GM21737 (cell line): ENCODE measurements at regions not wholly inside any gene's neighbourhood (a gene's known extent, or its start where the extent isn't known, plus 50 kb on each side); places are given as distances from the start of the nearest gene placed in this dataset.

Source experiments
- ATAC-seq: cut with Tn5 transposase; IDR thresholded peaks from one replicate; pipeline ENCODE4 v1.9.1; 2021; ENCODE audit warnings: mild to moderate bottlenecking, moderate library complexity; ENCODE audit not compliant: unreplicated experiment

DNA sequence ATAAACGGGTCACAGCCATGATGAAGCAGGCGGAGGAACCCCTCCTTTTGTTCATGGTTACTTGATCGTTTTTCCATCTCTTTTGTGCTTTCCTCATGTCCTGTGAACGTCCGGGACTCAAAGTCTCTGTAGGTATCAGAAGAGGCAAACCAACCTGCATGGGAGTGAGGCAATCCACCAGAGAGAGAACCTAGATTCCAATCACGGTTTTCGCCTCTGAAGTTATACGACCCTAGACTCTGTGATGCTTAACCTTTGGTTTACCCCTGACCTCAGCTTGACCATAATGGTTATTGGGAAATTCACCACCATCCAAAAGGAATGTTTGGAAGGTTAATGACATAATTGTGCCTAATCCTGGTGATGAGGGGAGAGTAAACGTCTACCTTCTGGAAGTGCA, 186.8 kb upstream of the PRICKLE1 start:
- ATAC-seq = no peak

- no peak for ATAC-seq
Observed at GRCh38 chr12:42774238-42774637, 184.7 kb upstream of the PRICKLE1 start.

DNA sequence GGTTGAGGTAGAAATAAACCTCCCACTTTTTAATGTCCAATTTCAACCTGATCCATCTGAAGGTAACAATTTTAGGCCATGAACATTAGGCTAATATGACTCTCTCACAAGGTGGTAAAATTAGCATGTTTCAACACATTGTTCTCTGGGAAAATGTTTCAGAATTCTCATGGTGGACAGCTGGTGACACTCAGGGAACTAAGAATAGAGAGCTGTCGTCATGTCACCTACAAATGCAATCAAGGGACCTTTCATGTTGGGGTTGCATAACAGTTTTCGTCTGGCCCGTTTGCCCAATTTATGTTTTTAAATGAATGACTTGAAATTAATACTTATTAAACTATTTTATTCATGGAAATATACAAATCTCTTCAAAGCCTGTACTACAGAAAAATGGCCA, 180.7 kb upstream of the PRICKLE1 start:
- ATAC-seq = no peak

GRCh38 chr12:42769455-42769854, 179.9 kb upstream of the PRICKLE1 start:
- ATAC-seq = no peak

GRCh38 chr12:42767998-42768397, 178.5 kb upstream of the PRICKLE1 start:
- ATAC-seq = no peak

- ATAC-seq = no peak
Observed at GRCh38 chr12:42767326-42767954, 177.9 kb upstream of the PRICKLE1 start.

DNA sequence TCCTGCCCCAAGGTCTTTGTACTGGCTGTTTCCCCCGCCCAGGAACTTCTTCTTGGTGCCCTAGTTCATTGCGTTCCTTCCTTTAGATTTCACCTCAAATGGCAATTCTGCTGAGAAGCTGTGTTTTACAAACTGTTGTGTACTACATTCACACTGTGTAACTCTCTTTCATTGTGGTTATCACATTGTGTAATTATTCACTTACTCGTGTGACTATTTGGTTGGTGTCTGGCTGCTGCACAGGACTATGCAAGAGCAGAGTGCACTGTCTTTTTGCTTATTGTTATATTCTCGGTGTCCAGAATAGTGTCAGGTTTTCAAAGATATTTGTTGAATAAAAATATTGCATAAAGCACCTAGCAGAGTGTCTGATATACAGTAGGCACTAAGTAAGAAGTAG, 177.2 kb upstream of the PRICKLE1 start:
- ATAC-seq = no peak

DNA sequence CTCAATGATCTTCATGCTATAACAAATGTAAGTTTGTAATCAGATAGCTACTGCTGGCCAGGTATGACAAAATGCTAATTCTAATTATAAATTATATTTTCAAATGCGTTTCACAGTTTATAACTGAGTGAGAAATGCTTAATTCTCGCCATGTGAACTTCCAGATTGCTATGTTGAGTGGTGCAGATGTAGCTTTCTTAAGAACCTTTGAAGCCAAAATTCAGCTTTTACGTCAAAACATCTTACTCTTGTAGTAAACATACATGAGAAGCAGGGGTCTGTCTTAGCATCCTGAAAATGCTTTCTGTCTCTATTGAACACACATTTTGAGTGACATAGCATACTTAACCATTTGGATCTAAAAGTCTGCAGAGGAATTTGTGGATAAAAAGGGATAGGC, 176.5 kb upstream of the PRICKLE1 start:
- ATAC-seq = no peak

DNA sequence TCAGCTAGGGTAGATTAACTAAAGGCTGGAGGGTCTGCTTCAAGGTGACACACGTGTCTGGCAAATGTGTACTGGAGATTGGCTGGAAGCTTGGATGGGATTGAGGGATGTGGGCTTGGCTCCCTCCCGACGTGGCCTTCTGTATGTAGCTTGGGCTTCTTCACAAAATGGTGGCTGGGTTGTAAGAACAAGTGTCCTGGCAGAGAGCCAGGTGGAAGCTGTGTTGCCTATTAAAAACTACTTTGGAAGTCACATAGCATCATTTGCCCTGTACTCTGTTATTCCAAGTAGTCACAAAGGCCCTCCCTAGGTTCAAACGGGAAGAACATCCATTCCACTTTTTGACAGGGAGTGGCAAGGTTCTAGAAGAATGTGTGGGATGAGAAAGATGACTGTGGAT, 174.1 kb upstream of the PRICKLE1 start:
- no peak for ATAC-seq

GRCh38 chr12:42762395-42762925, 172.9 kb upstream of the PRICKLE1 start:
- ATAC-seq = no peak

DNA sequence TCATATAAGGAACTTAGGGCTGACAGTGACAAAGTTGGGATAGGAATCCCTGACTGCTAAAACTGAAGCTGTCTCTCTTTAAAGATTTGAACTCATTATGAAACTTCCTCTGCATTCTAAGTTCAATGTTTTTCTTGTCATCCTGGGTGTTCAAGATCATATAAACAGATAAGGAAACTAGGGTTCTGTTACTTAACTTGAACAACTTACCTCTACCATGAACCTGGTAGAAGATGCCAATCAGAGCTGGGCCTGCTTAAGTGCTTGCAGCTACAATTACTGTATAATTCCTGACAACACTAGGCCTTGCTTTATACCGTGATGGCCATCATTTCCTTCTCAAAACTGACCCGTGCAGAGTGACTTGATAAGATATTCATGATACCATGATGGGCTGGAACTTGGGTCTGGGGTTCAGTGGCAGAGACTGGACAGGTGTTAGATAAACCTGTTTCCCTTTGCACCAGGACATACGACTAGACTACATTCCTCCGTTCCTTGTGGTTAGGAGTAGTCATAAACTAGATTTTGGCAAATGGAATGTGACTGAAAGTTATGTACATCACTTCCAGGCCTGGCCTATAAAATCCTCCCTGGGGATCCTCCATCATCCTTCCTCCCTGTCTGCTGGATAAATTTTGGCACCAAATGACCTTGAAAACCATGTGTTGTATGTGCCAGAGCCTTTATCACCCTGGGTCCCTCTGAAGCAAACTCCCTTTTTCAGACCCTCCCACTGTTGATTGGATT, 172.2 kb upstream of the PRICKLE1 start:
- no peak for ATAC-seq

GRCh38 chr12:42761086-42761485, 171.5 kb upstream of the PRICKLE1 start:
- no peak for ATAC-seq

DNA sequence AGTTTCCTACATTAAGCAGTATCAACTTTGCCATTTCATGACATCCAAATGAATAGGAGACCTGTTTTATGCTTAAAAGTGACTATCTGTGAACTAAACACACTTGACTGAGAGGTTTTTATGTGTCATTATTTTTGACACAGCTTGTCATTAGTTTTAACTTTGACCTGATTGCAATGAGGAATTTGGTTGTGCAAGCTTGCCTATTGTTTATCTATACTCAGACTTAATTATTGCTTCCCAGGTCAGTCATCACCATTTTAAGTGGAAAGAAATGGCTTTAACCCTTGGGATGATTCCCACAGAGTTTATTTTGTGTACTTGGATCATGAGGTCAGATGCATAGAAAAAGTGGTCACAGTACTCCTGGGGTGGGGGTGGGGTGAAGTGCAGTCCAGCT, 171.0 kb upstream of the PRICKLE1 start:
- ATAC-seq = no peak

GRCh38 chr12:42759622-42760273, 170.2 kb upstream of the PRICKLE1 start:
- ATAC-seq = no peak

- ATAC-seq = no peak
Observed at GRCh38 chr12:42758806-42759205, 169.3 kb upstream of the PRICKLE1 start.

- ATAC-seq = no peak
Observed at GRCh38 chr12:42757624-42758119, 168.1 kb upstream of the PRICKLE1 start.

GRCh38 chr12:42756841-42757623, 167.5 kb upstream of the PRICKLE1 start:
- ATAC-seq = no peak

DNA sequence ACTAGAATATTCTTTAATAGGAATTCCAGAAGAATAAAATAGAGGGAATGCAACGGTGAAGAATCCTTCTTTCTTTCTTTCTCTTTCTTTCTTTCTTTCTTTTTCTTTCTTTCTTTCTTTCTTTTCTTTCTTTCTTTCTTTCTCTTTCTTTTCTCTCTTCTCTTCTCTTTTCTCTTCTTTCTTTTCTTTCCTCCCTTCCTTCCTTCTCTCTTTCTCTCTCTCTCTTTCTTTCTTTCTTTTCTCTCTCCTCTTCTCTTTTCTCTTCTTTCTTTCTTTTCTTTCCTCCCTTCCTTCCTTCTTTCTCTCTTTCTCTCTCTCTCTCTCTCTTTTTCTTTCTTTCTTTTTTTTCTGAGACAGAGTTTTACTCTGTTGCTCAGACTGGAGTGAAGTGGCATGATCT, 160.8 kb upstream of the PRICKLE1 start:
- ATAC-seq = no peak

DNA sequence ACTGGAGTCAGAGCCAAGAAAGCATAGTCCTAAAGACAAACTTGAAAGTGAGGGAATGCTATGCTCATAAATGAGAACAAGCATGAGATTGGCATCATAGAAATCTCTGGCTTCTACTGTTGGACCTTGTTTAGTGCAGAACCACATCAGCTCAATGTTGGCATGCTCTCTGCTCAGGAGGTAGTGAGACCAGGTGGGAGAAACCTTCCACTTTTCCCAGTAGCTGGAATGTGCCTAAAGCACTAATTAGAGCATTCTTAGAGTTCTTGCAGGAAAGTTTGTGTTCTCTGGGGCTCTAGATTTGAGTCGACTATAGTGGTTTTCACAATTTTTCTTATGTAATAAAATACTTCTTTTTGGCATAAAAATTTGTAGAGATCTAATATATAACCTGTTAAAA, 159.7 kb upstream of the PRICKLE1 start:
- no peak for ATAC-seq

DNA sequence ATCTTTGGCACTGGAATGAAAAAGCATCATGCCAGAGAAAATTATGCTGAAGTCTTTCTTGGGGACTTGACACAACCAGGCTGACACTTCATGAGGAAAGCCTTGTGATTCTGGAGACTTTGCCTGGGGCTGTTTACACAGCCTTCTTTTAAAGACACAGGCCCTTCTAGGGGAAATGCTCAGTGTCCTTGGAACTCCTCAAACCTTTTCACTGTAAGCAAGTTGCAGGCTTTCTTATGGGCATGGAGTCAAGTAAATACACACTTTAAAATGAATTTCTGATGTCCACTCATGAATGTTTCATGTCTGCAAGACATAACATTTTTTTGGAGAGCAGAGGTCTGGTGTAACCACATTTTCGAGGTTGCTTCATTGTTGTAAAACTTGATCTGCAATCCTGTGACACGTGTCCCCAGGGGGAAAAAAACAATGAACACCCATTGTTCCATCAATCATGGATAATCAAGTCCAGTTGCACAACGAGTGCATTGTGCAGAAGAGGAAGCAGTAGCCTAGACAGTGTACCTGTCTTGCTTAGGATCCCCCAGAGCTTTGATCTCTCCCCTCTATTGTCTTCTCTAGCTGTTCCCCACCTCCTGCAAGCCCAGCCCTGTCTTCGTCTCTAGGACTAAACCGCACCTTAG, 155.1 kb upstream of the PRICKLE1 start:
- ATAC-seq = no peak

GRCh38 chr12:42742716-42743115, 153.2 kb upstream of the PRICKLE1 start:
- ATAC-seq = no peak
